ENCODE measurements at regions not wholly inside any gene's neighbourhood (a gene's known extent, or its start where the extent isn't known, plus 50 kb on each side); places are given as distances from the start of the nearest gene placed in this dataset.

- DNase-seq, result no peak
- H3K36me3 ChIP-seq, result no peaks in the 10 kb centered on the region
- H3K27me3 ChIP-seq, result no peaks in the 10 kb centered on the region
- TF ChIP-seq EP300 (IDR thresholded peaks at IDR 0.05) (no peak), POLR2AphosphoS5 (IDR thresholded peaks at IDR 0.05) (no peak), POLR2A (IDR thresholded peaks at IDR 0.05) (no peak)
- TF ChIP-seq, protein P1, sequence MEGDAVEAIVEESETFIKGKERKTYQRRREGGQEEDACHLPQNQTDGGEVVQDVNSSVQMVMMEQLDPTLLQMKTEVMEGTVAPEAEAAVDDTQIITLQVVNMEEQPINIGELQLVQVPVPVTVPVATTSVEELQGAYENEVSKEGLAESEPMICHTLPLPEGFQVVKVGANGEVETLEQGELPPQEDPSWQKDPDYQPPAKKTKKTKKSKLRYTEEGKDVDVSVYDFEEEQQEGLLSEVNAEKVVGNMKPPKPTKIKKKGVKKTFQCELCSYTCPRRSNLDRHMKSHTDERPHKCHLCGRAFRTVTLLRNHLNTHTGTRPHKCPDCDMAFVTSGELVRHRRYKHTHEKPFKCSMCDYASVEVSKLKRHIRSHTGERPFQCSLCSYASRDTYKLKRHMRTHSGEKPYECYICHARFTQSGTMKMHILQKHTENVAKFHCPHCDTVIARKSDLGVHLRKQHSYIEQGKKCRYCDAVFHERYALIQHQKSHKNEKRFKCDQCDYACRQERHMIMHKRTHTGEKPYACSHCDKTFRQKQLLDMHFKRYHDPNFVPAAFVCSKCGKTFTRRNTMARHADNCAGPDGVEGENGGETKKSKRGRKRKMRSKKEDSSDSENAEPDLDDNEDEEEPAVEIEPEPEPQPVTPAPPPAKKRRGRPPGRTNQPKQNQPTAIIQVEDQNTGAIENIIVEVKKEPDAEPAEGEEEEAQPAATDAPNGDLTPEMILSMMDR (IDR thresholded peaks at IDR 0.05), result no peak
- no peak overlapping the region for H3K4me3 ChIP-seq
- 75 to 98% (median 79%) methylated on average over 1 of the region's 1 CpG for WGBS, 5 donors
- H3K9me3 ChIP-seq, result no peaks in the 10 kb centered on the region
- intact Hi-C loops (cut with DNase I; ENCODE audit: low total_unique reads), result no loop called here
- H3K4me1 ChIP-seq, result peaks cover 16 to 54% (median 31%) of the 10 kb centered on the region in 4 donors
- H3K27ac ChIP-seq, result no peak overlapping the region
Observed at GRCh38 chr6:25167961-25168360, 111.2 kb upstream of the CARMIL1 start.

- H3K9me3 ChIP-seq, result no peaks in the 10 kb centered on the region
- no peak for DNase-seq
- intact Hi-C loops (cut with DNase I; ENCODE audit: low total_unique reads), result no loop called here
- peaks cover 20 to 59% (median 32%) of the 10 kb centered on the region in 4 donors for H3K4me1 ChIP-seq
- no peak overlapping the region for H3K4me3 ChIP-seq
- WGBS, 5 donors, result 90 to 96% (median 92%) methylated on average over 3 of the region's 3 CpGs
- TF ChIP-seq, protein P1 (IDR thresholded peaks at IDR 0.05), result no peak
- no peak for TF ChIP-seq POLR2A (IDR thresholded peaks at IDR 0.05)
- TF ChIP-seq EP300 (IDR thresholded peaks at IDR 0.05), result no peak
- TF ChIP-seq POLR2AphosphoS5 (IDR thresholded peaks at IDR 0.05), result no peak
- no peaks in the 10 kb centered on the region for H3K36me3 ChIP-seq
- no peaks in the 10 kb centered on the region for H3K27me3 ChIP-seq
- H3K27ac ChIP-seq, result no peak overlapping the region
Observed at GRCh38 chr6:25168637-25169036, 110.5 kb upstream of the CARMIL1 start.

DNA sequence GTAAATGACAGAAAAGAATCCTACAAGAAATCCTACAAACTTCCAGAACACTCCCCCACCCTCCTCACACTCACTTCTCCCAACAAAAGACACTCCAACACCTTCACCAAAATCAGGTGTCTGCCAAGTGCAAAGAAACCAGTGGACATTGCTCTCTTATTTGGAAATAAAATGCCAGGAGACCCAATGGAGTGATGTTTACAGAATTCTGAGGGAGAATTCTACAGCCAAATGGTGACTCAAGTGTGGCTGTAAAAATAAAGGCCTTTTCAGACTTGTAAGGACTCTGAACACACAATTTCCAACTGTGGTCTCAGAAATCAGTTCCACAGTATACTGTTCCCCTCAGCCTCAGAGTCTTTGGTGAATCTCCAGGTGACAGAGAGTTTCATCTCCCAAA is 109.6 kb upstream of the CARMIL1 start:
- no peaks in the 10 kb centered on the region for H3K27me3 ChIP-seq
- H3K27ac ChIP-seq, result peak overlapping the region in 2 of 5 donors; percentile 0
- TF ChIP-seq, protein P1 (IDR thresholded peaks at IDR 0.05), result no peak
- TF ChIP-seq POLR2AphosphoS5 (IDR thresholded peaks at IDR 0.05) (no peak), EP300 (IDR thresholded peaks at IDR 0.05) (no peak), POLR2A (IDR thresholded peaks at IDR 0.05) (no peak)
- H3K36me3 ChIP-seq, result no peaks in the 10 kb centered on the region
- H3K4me3 ChIP-seq, result no peak overlapping the region
- intact Hi-C loops (cut with DNase I; ENCODE audit: low total_unique reads), result no loop called here
- no peaks in the 10 kb centered on the region for H3K9me3 ChIP-seq
- peaks cover 26 to 68% (median 36%) of the 10 kb centered on the region in 4 donors for H3K4me1 ChIP-seq
- no peak for DNase-seq

DNA sequence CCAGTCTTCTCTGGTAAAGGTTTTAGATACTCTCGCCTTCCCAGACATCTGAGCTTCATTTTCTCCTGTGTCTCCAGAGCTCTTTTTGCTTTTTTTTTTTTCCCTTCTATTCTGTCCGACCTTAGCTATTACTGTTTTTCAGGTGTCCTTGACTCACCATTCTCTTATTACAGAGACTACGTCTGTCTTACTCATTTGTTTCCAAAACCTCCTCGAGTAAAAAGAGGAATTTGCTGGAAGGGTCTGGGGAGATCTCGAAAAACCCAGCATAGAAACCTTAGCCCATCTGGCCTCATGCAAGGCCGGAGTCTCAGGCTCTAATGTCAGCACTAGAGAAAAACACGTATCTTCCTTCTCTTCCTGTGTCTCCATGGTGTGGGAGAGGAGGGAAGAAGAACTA is 109.2 kb upstream of the CARMIL1 start:
- intact Hi-C loops (cut with DNase I; ENCODE audit: low total_unique reads), result no loop called here
- no peak for DNase-seq
- 85 to 93% (median 88%) methylated on average over 7 of the region's 7 CpGs for WGBS, 5 donors
- Histone ChIP-seq H3K9me3 (no peaks in the 10 kb centered on the region), H3K4me3 (no peak overlapping the region), H3K36me3 (no peaks in the 10 kb centered on the region), H3K27ac (peak overlapping the region in 2 of 5 donors; percentile 0), H3K27me3 (no peaks in the 10 kb centered on the region), H3K4me1 (peaks cover 26 to 67% (median 35%) of the 10 kb centered on the region in 4 donors)
- TF ChIP-seq, protein P1 (IDR thresholded peaks at IDR 0.05), result no peak
- TF ChIP-seq EP300 (IDR thresholded peaks at IDR 0.05) (no peak), POLR2A (IDR thresholded peaks at IDR 0.05) (no peak), POLR2AphosphoS5 (IDR thresholded peaks at IDR 0.05) (no peak)
